GM21528 (cell line): ENCODE measurements at regions not wholly inside any gene's neighbourhood (a gene's known extent, or its start where the extent isn't known, plus 50 kb on each side); places are given as distances from the start of the nearest gene placed in this dataset.

ENCODE experiments used
- ATAC-seq: cut with Tn5 transposase; IDR thresholded peaks from one replicate; pipeline ENCODE4 v1.9.1; 2021; ENCODE audit warnings: mild to moderate bottlenecking, moderate library complexity; ENCODE audit not compliant: unreplicated experiment, low FRiP score

DNA sequence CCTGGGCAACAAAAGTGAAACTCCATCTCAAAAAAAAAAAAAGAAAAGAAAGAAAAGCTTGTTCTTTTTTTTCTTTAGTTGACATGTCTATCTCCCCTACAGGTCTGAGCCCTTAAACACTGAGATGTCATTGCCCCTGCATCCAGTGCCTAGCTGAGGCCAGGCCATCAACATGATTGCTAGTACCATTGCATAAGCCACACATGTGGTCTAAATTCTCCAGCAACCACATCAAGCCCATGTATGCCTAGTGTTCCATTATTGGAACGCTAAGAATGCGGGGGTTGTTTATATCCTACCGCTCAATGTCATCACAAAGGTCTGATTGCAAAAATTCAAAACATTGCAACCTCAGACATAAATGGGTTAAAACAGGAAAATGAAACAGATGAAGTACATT, 62.7 kb downstream of the NPTX2 start:
- ATAC-seq, result no peak

- no peak for ATAC-seq
Observed at GRCh38 chr7:98681511-98681910, 64.4 kb downstream of the NPTX2 start.

DNA sequence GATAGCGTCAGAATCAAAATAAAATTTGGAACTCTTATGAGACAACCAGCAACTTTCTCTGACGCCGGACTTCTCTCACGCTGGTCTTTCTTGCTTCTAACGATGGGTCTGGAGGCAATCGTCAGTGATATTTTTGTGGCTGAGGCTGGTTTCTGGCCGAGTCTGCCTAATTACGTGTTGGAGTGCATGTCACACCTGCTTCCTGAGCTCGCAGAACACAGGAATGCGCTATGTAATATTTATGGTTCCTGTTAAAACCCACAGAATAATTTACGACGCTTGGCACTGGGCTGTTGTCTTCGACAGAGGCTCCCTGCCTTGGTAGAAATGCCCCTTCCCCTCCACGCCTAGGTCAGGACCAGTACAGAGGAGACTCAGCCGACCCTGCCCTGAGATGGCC, 64.9 kb downstream of the NPTX2 start:
- ATAC-seq, result no peak

- ATAC-seq, result no peak
Observed at GRCh38 chr7:98683514-98683913, 66.4 kb downstream of the NPTX2 start.

GRCh38 chr7:98685541-98685940, 68.5 kb downstream of the NPTX2 start:
- no peak for ATAC-seq

DNA sequence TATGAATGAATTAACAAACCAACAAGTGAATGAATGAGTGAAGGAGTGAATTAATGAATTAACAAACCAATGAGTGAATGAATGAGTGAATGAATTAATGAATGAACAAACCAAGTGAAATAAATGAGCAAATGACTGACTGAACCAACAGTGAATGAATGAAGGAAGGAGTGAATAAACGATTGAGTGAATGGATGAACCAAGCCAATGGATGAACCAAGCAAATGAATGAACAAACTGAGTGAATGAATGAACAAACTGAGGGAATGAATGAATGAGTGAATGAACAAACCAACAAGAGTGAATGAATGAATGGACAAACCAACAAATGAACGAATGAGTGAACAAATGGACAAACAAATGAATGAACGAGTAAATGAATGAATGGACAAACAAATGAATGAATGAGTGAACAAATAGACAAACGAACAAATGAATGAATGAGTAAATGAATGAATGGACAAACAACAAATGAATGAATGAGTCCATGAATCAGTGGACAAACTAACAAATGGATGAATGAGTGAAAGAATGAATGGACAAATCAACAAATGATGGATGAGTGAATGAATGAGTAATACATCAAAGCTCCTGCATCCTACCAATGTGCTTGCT, 69.5 kb downstream of the NPTX2 start:
- ATAC-seq, result no peak

DNA sequence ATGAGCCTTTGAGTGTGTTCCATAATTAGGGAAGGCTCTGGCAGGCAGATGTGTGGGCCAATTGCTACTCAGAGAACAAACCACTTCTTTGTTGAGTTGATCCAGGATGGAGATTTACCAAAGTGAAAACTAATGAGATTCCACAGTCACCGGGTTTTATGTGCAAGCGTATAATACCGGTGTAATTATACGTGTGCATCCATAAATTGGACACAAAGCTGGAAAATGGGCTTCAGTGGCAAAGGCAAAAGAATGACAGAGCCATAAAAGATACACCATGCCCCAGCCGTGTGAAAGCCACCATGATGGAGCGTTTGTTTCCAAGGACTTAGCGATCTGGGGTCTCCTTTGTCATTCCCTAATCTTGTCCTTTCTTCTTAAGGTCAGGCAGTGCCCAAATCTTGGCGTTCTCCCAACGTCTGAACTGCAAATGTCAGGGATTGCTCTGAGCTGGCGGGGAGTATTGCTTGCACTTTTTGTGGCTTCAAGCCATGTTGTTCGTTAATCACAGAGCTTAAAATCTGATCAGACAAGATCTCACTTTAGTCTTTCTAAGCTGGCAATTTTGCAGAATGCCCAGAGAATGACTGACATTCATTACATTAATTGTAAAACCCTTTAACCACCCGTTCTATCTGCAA, 70.1 kb downstream of the NPTX2 start:
- no peak for ATAC-seq

DNA sequence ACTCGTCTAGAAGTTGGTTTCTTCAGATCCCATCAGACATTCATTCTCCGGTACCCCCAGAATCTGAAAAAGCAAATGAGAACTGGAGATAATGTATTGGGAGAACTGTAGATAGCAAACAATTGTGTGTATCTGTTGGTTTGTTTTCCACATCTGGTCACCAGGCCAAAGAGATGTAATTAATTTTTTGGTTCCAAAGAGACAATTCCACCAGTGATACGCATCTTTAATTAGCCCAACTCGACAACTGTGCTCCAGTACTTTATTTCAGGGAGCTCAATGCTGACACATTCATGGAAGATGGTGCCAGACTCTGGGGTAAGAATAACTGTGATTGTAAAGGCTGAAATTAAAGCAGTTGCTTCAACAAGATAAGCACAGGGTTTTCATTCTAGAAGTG, 74.5 kb downstream of the NPTX2 start:
- no peak for ATAC-seq

DNA sequence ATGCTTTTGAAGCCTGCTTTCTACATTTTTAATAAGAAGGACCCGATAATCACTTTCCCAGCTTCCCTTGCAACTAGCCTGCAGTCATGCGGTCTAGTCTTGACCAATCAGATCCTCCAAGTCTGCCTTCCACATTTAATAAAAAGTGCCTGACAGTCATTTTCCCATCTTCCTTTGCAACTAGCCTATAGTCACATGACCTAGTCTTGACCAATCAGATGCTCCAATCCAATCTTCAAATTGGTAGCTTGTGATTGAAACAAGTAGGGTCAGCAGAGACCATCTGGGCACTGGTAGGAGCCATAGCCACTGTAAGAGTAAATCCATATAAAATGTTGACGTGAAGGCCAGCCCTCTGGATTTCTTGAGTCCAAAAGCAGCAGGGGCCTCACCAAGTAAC, 80.0 kb downstream of the NPTX2 start:
- no peak for ATAC-seq

DNA sequence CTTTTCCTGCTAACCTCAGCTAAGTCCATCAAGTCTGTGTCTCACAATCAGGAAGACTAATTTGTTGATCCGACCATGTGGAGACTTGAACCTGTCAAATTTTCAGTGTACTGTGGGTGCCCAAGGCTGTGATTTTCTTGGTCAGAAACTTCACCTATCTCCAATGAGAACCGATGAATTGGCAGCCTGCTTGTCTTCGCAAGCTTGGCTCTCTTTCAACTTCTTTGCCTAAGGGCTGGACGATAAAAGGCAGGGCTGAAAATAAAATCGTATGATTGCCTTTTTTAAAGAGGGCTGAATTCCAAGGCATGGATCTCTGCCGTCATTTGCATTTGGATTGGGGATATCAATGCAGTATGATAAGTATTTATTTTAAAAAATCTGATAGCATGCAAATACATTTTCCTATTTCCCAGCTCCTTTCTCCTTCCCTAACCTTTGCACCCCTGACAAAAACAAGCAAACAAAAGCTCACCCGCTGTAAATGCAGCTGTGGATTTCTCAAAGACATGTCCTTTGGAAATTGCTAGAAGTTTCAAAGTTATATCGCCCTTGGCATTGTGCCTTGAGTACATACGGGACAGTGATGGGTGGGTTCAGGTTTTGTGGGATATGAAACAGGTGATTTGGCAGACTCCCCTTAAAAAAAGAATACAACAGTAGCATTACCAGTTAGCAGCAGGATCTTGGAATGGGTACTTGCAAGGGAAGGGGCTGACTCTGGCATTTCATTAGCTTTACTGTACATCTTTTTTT, 80.6 kb downstream of the NPTX2 start:
- no peak for ATAC-seq

DNA sequence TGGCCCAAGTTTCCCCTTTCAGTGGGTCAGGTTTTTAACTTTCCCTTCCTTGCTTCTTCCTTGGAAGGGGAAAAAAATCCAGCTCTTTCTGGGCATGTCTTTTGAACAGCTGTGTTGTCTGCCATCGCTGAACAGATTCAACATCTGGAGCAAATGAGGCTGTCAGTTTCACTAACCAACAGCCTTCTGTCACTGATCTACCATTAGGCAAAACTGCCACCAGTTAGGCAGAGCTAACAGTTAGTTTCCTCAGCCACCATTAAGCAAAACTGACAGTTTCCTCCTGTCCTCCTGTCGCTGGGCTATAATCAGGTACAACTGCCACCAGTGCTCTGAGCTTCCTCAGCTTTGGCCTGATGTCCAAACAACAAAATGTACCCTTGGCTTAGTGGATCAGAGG, 81.9 kb downstream of the NPTX2 start:
- ATAC-seq, result no peak

GRCh38 chr7:98700533-98700932, 83.4 kb downstream of the NPTX2 start:
- no peak for ATAC-seq

- no peak for ATAC-seq
Observed at GRCh38 chr7:98701372-98701771, 84.3 kb downstream of the NPTX2 start.

DNA sequence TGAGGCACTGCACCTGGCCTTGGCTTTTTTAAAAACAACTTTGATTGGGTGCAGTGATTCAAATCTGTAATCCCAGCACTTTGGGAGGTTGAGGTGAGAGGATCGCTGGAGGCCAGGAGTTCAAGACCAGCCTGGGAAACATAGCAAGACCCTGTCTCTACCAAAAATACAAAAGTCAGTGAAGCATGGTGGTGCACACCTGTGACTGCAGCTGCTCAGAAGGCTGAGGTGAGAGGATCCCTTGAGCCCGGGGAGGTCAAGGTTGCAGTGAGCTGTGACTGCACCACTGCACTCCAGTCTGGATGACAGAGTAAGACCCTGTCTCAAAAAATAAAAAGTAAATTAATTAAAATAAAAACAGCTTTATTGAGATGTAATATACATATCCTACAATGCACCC, 84.9 kb downstream of the NPTX2 start:
- ATAC-seq, result no peak

GRCh38 chr7:98703916-98704315, 86.8 kb downstream of the NPTX2 start:
- no peak for ATAC-seq

- ATAC-seq, result no peak
Observed at GRCh38 chr7:98705626-98706025, 88.5 kb downstream of the NPTX2 start.

- ATAC-seq, result no peak
Observed at GRCh38 chr7:98707076-98707475, 90.0 kb downstream of the NPTX2 start.

- ATAC-seq, result no peak
Observed at GRCh38 chr7:98711945-98712344, 94.9 kb downstream of the NPTX2 start.

DNA sequence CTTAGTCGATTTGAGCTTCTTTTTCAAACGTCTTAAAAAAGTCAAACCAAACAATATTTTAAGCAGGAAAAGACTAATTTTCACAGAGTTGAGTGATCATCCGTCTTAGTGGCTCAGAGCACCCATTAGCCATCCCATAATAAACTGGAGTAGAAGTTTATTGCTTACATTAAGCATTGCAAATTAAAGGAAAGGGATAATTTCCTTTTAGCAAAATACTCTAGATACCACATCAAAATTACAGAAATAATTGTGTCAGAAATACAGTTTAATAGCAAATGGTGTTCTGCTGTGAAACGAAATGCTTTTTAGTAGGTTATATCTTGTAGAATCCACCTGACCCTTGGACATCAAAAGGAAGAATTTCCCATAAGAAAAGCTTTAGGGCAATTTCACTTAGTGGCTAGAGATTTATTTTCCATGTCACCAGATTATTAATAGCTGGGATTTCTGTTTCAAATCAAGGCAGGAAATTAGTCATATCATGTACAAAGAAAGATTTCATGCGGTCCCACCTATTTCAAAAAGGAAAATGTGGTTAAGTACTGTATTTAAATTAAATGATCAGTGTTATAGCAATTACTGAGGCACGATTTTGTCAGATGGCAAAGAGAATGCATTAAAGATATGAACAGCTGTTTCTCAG, 96.2 kb downstream of the NPTX2 start:
- no peak for ATAC-seq

GRCh38 chr7:98719396-98719795, 102.3 kb downstream of the NPTX2 start:
- ATAC-seq, result no peak

- ATAC-seq, result no peak
Observed at GRCh38 chr7:98722402-98722801, 105.3 kb downstream of the NPTX2 start.
